H1 (cell line): ENCODE measurements at regions not wholly inside any gene's neighbourhood (a gene's known extent, or its start where the extent isn't known, plus 50 kb on each side); places are given as distances from the start of the nearest gene placed in this dataset.

Experiments used
- CTCF ChIA-PET: fragments of 300-600 bp; sonication (Branson Sonifier 250); formaldehyde crosslinking; loops from one replicate; lab custom pipeline; 2021; ENCODE audit not compliant: partially characterized antibody; lab: Charles Lee
- POLR2A ChIA-PET: fragments of 300-600 bp; sonication (Branson Sonifier 250); formaldehyde crosslinking; loops from one replicate; lab custom pipeline; 2021; ENCODE audit warnings: inconsistent platforms; ENCODE audit not compliant: partially characterized antibody; lab: Charles Lee
- DNase-seq, 2 experiments: peaks; one replicate each; pipeline versions ENCODE4 v3.0.0 to v3.0.0-alpha.2; 2010 to 2022; ENCODE audit warnings: low spot score in 2 of 2, low read depth in 1 of 2, mixed read lengths in 1 of 2
- FAIRE-seq: peaks from 2 replicates; lab custom pipeline; 2011; peaks lifted over from hg19 to GRCh38; lab: Jason Lieb, UNC
- H2AFZ ChIP-seq: 2 replicates; pipeline ENCODE4 v1.8.1; 2012; ENCODE audit warnings: low read length, inconsistent platforms
- H2AK5ac ChIP-seq: 2 replicates; pipeline ENCODE4 v1.6.1; 2013; ENCODE audit warnings: low read depth, low read length
- H2BK120ac ChIP-seq: replicated peaks from 2 replicates; pipeline ENCODE3; 2013; ENCODE audit warnings: low read depth, low read length, inconsistent platforms
- H2BK12ac ChIP-seq: 2 replicates; pipeline ENCODE4 v1.6.1; 2013; ENCODE audit warnings: low read depth, low read length
- H2BK15ac ChIP-seq: 2 replicates; pipeline ENCODE4 v1.6.1; 2013; ENCODE audit warnings: low read length
- H2BK20ac ChIP-seq: 2 replicates; pipeline ENCODE4 v1.6.1; 2013; ENCODE audit warnings: low read length
- H2BK5ac ChIP-seq: 2 replicates; pipeline ENCODE4 v1.6.1; 2013; ENCODE audit warnings: low read depth, low read length
- H3K14ac ChIP-seq: 2 replicates; pipeline ENCODE4 v1.6.1; 2013; ENCODE audit warnings: inconsistent platforms; ENCODE audit not compliant: insufficient read length
- H3K18ac ChIP-seq: 2 replicates; pipeline ENCODE4 v1.6.1; 2013; ENCODE audit warnings: low read length; ENCODE audit errors: extremely low read depth
- H3K23ac ChIP-seq: 2 replicates; pipeline ENCODE4 v1.6.1; 2013; ENCODE audit warnings: inconsistent platforms; ENCODE audit not compliant: insufficient read length
- H3K23me2 ChIP-seq: 2 replicates; pipeline ENCODE4 v1.6.1; 2013; ENCODE audit warnings: low read depth, low read length
- H3K27ac ChIP-seq: 2 replicates; pipeline ENCODE4 v1.6.1; 2011; ENCODE audit warnings: low read depth, low read length, inconsistent platforms
- H3K27me3 ChIP-seq, 4 experiments: replicated peaks in 1 of 4; 1 replicate in 1 of 4; 2 replicates in 3 of 4; pipeline versions ENCODE4 v1.6.1 to v1.8.1; 2011 to 2013; ENCODE audit warnings: low read length in 3 of 4, mild to moderate bottlenecking in 3 of 4, inconsistent platforms in 2 of 4, mixed read lengths in 2 of 4, moderate library complexity in 1 of 4; ENCODE audit not compliant: control insufficient read depth in 3 of 4, insufficient read depth in 3 of 4; ENCODE audit errors: extremely low read depth in 1 of 4
- H3K36me3 ChIP-seq, 4 experiments: 2 replicates each; pipeline versions ENCODE4 v1.6.1 to v1.8.1; 2011 to 2013; ENCODE audit warnings: mild to moderate bottlenecking in 4 of 4, low read length in 3 of 4, moderate library complexity in 2 of 4, control low read depth in 1 of 4, inconsistent platforms in 1 of 4; ENCODE audit not compliant: insufficient read depth in 4 of 4, control insufficient read depth in 2 of 4
- H3K4ac ChIP-seq: replicated peaks from 2 replicates; pipeline ENCODE3; 2013; ENCODE audit warnings: low read length, low read depth, mixed read lengths, inconsistent platforms; ENCODE audit not compliant: insufficient read length
- H3K4me1 ChIP-seq, 4 experiments: replicated peaks in 1 of 4; 1 replicate in 1 of 4; 2 replicates in 3 of 4; pipeline versions ENCODE4 v1.6.1 to v1.8.1; 2011 to 2013; ENCODE audit warnings: low read length in 3 of 4, inconsistent platforms in 2 of 4, mixed read lengths in 1 of 4; ENCODE audit not compliant: insufficient read depth in 4 of 4, control insufficient read depth in 3 of 4
- H3K4me2 ChIP-seq, 2 experiments: 2 replicates each; pipeline versions ENCODE4 v1.6.1 to v1.8.1; 2011 to 2013; ENCODE audit warnings: low read depth in 2 of 2, low read length in 2 of 2, control low read depth in 1 of 2, inconsistent platforms in 1 of 2, mild to moderate bottlenecking in 1 of 2; ENCODE audit not compliant: insufficient read depth in 1 of 2
- H3K4me3 ChIP-seq, 4 experiments: fragments of 200-600, 300-600 bp in 1 of 4; sonication (generic), shearing (Covaris generic), sonication (Bioruptor Twin) in 1 of 4; 2 replicates each; pipeline versions ENCODE4 v1.5.1 to v1.8.1; 2011 to 2016; ENCODE audit warnings: low read length in 4 of 4, low read depth in 3 of 4, control low read depth in 2 of 4, inconsistent platforms in 2 of 4, mild to moderate bottlenecking in 2 of 4, mixed read lengths in 1 of 4, moderate library complexity in 1 of 4; ENCODE audit not compliant: insufficient read depth in 2 of 4; ENCODE audit errors: extremely low read depth in 1 of 4
- H3K56ac ChIP-seq: replicated peaks from 2 replicates; pipeline ENCODE3; 2013; ENCODE audit warnings: low read depth, mild to moderate bottlenecking, mixed read lengths, low read length, inconsistent platforms; ENCODE audit not compliant: insufficient read length
- H3K79me1 ChIP-seq: 2 replicates; pipeline ENCODE4 v1.6.1; 2013; ENCODE audit warnings: low read depth, low read length, control low read depth
- H3K79me2 ChIP-seq, 2 experiments: 2 replicates each; pipeline versions ENCODE4 v1.6.1 to v1.8.1; 2012 to 2013; ENCODE audit warnings: low read length in 2 of 2, mild to moderate bottlenecking in 2 of 2, inconsistent platforms in 1 of 2; ENCODE audit not compliant: insufficient read depth in 2 of 2, control insufficient read depth in 1 of 2
- H3K9ac ChIP-seq, 4 experiments: replicated peaks in 1 of 4; 1 replicate in 1 of 4; 2 replicates in 3 of 4; pipeline versions ENCODE4 v1.6.1 to v1.8.1; 2011 to 2013; ENCODE audit warnings: low read depth in 3 of 4, low read length in 3 of 4, control low read depth in 2 of 4, mild to moderate bottlenecking in 2 of 4, moderate library complexity in 2 of 4, inconsistent platforms in 1 of 4; ENCODE audit errors: extremely low read depth in 1 of 4
- H3K9me3 ChIP-seq, 2 experiments: 2 replicates each; pipeline versions ENCODE4 v1.6.1 to v1.8.1; 2012 to 2013; ENCODE audit warnings: mild to moderate bottlenecking in 2 of 2, moderate library complexity in 2 of 2, control low read depth in 1 of 2, inconsistent platforms in 1 of 2, low read depth in 1 of 2, low read length in 1 of 2, mixed read lengths in 1 of 2; ENCODE audit not compliant: insufficient read depth in 2 of 2
- H4K20me1 ChIP-seq, 2 experiments: replicated peaks in 1 of 2; 2 replicates each; pipeline versions ENCODE3 to v1.8.1; 2011 to 2013; ENCODE audit warnings: inconsistent platforms in 2 of 2, low read length in 2 of 2, mild to moderate bottlenecking in 1 of 2; ENCODE audit not compliant: insufficient read depth in 2 of 2, control insufficient read depth in 1 of 2
- H4K5ac ChIP-seq: 2 replicates; pipeline ENCODE4 v1.6.1; 2013; ENCODE audit warnings: low read length, low read depth, mixed read lengths, inconsistent platforms; ENCODE audit not compliant: insufficient read length
- H4K8ac ChIP-seq: 2 replicates; pipeline ENCODE4 v1.8.0; 2013; ENCODE audit warnings: mild to moderate bottlenecking, moderate library complexity, low read length, inconsistent platforms; ENCODE audit not compliant: insufficient read depth; ENCODE audit errors: extremely low read depth
- H4K91ac ChIP-seq: replicated peaks from 2 replicates; pipeline ENCODE3; 2013; ENCODE audit warnings: low read length, mixed read lengths, inconsistent platforms; ENCODE audit not compliant: insufficient read length
- KDM4A ChIP-seq: IDR thresholded peaks from one replicate; pipeline ENCODE4 v1.7.1; 2012; ENCODE audit warnings: low read depth, mild to moderate bottlenecking, moderate library complexity, low read length, inconsistent platforms; ENCODE audit not compliant: severe bottlenecking
- RAD21 ChIP-seq, 2 experiments: IDR thresholded peaks in 1 of 2; conservative IDR thresholded peaks in 1 of 2; 2 replicates each; pipeline ENCODE4 v1.6.1; 2011; ENCODE audit warnings: low read depth in 2 of 2, low read length in 2 of 2, improper control_type of control experiment in 1 of 2, inconsistent platforms in 1 of 2, mild to moderate bottlenecking in 1 of 2, moderate library complexity in 1 of 2
- RBBP5 ChIP-seq: IDR thresholded peaks from 2 replicates; pipeline ENCODE4 v1.7.1; 2012; ENCODE audit warnings: low read depth, mild to moderate bottlenecking, inconsistent platforms, low read length, moderate library complexity, borderline replicate concordance
- SAP30 ChIP-seq: fragments of 300-600 bp; sonication (generic); IDR thresholded peaks from 2 replicates; pipeline ENCODE4 v1.7.1; 2012; ENCODE audit warnings: low read length, moderate library complexity, mild to moderate bottlenecking, inconsistent platforms; ENCODE audit not compliant: insufficient read depth, insufficient replicate concordance
- WGBS, 2 experiments: shearing (Covaris generic) in 1 of 2; methylation state at CpG; one replicate each; pipeline versions ENCODE4 v1.1.6 to v1.1.7; 2013 to 2015; ENCODE audit warnings: low lambda C conversion rate in 2 of 2, mixed read lengths in 2 of 2, inconsistent platforms in 1 of 2, low coverage in 1 of 2, missing lambda C conversion rate in 1 of 2; ENCODE audit not compliant: insufficient replicate concordance in 2 of 2, insufficient coverage in 1 of 2, insufficient read length in 1 of 2; ENCODE audit errors: extremely low coverage in 1 of 2, missing lambda C conversion rate in 1 of 2; 5-methylcytosine and 5-hydroxymethylcytosine counted together
- TF ChIP-seq, protein P1 (sequence below), 3 experiments: IDR thresholded peaks; 1 replicate in 2 of 3; 2 replicates in 1 of 3; pipeline versions ENCODE4 v1.5.1 to v1.6.1; 2011; ENCODE audit warnings: low read length in 3 of 3, mild to moderate bottlenecking in 3 of 3, inconsistent platforms in 2 of 3, low read depth in 1 of 3, moderate library complexity in 1 of 3; ENCODE audit not compliant: insufficient read depth in 1 of 3; ENCODE audit errors: control extremely low read depth in 1 of 3

DNA sequence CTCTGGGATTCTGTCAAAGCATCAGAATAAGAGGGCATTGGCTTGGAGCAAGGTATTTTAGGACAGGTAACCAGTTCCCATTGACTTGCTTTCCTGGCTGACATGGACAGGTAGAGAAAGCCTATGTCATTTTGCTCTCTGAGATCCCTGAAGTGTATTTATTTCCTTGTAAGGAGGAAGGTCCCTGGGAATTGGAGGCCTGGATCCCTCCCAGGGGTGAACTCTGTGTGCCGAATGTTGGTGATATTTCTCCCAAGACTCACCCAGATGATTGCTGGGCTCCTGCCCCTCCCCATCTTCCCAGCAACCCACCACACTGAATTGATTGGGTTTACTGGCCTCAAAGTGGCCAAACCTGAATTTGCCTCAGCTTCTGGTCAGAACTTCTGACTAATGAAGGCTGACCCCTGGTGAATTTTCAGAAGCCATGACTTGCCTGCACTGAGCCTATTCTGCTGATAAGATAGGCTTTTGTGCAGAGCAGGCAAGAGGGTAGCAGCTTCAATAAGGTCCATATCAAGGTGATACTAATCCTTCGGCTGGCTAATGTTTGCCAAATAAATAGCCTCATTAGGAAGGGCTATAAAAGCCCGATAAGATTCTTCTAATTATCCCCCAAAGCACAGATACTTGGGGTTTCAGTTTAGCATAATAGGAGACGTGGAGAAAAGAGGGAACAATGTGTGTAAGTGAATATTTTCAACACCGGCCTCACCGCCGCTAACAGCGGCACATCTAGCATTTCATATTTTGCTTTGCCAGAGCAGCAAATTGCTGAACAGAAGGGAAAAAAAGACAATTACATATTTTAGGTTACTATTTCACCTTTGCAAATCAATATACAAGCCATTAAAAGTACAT lies 152.9 kb upstream of the PITX1 start:
- Histone ChIP-seq H2BK12ac (no peak overlapping the region), H3K9me3 (no peaks in the 10 kb centered on the region), H4K91ac (no peak overlapping the region), H3K56ac (no peak overlapping the region), H3K79me2 (no peaks in the 10 kb centered on the region), H3K14ac (no peak overlapping the region), H3K9ac (no peak overlapping the region), H4K5ac (no peak overlapping the region), H3K4me1 (peaks cover 0 to 10% (median 4%) of the 10 kb centered on the region in 4 experiments; a peak in 5 of 7 replicates), H2BK15ac (no peak overlapping the region), H3K36me3 (no peaks in the 10 kb centered on the region), H3K27me3 (peaks cover 0 to 15% (median 10%) of the 10 kb centered on the region in 4 experiments; a peak in 5 of 7 replicates), H3K79me1 (no peaks in the 10 kb centered on the region), H3K23me2 (no peaks in the 10 kb centered on the region), H3K23ac (no peak overlapping the region), H4K8ac (no peak overlapping the region), H3K27ac (no peak overlapping the region), H3K18ac (no peak overlapping the region), H2BK20ac (no peak overlapping the region), H2BK120ac (no peak overlapping the region), H3K4me2 (no peak overlapping the region), H2AK5ac (no peak overlapping the region), H3K4ac (no peak overlapping the region), H2AFZ (no peak overlapping the region), H4K20me1 (no peaks in the 10 kb centered on the region), H2BK5ac (no peak overlapping the region), H3K4me3 (no peak overlapping the region)
- ChIA-PET POLR2A (no interaction called here), CTCF (interaction anchor here (0.6 to 2.5 kb wide), 9 partner anchors 8 to 270 kb away, joined by 3 to 11 read pairs (median 5); no protein-coding TSS in a partner anchor)
- WGBS, 2 experiments, result 90% methylated on average over 8 of the region's 8 CpGs; no CpG with 5 or more reads in 1 of the 2 experiments
- DNase-seq, result peak in 1 of 2 experiments; percentile 34
- FAIRE-seq, result no peak
- TF ChIP-seq, protein P1, sequence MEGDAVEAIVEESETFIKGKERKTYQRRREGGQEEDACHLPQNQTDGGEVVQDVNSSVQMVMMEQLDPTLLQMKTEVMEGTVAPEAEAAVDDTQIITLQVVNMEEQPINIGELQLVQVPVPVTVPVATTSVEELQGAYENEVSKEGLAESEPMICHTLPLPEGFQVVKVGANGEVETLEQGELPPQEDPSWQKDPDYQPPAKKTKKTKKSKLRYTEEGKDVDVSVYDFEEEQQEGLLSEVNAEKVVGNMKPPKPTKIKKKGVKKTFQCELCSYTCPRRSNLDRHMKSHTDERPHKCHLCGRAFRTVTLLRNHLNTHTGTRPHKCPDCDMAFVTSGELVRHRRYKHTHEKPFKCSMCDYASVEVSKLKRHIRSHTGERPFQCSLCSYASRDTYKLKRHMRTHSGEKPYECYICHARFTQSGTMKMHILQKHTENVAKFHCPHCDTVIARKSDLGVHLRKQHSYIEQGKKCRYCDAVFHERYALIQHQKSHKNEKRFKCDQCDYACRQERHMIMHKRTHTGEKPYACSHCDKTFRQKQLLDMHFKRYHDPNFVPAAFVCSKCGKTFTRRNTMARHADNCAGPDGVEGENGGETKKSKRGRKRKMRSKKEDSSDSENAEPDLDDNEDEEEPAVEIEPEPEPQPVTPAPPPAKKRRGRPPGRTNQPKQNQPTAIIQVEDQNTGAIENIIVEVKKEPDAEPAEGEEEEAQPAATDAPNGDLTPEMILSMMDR (IDR thresholded peaks at IDR 0.05; ENCODE audit: control extremely low read depth in 1 of 3, insufficient read depth in 1 of 3, low read depth in 1 of 3, low read length in 3 of 3), result peak in 2 of 3 experiments; percentile 4; a peak in 1 of 4 replicates
- no peak for TF ChIP-seq KDM4A
- no peak for TF ChIP-seq SAP30
- TF ChIP-seq RBBP5, result no peak
- TF ChIP-seq RAD21 (IDR thresholded peaks at IDR 0.05 in 1 of 2, conservative IDR thresholded peaks at IDR 0.05 in 1 of 2; ENCODE audit: low read depth in 2 of 2, low read length in 2 of 2), result peak; percentile 30 to 48
